C4-2B (cell line): ENCODE measurements at regions not wholly inside any gene's neighbourhood (a gene's known extent, or its start where the extent isn't known, plus 50 kb on each side); places are given as distances from the start of the nearest gene placed in this dataset.

Source experiments
- H3K27ac ChIP-seq: fragments of 450-650 bp; 2 replicates; pipeline ENCODE4 v1.5.1; 2017
- ZFX ChIP-seq: fragments of 450-650 bp; IDR thresholded peaks from 2 replicates; pipeline ENCODE4 v1.6.1; 2017
- TF ChIP-seq, protein P1 (sequence below): fragments of 450-650 bp; conservative IDR thresholded peaks from 2 replicates; pipeline ENCODE4 v1.5.1; 2017; ENCODE audit warnings: mild to moderate bottlenecking

DNA sequence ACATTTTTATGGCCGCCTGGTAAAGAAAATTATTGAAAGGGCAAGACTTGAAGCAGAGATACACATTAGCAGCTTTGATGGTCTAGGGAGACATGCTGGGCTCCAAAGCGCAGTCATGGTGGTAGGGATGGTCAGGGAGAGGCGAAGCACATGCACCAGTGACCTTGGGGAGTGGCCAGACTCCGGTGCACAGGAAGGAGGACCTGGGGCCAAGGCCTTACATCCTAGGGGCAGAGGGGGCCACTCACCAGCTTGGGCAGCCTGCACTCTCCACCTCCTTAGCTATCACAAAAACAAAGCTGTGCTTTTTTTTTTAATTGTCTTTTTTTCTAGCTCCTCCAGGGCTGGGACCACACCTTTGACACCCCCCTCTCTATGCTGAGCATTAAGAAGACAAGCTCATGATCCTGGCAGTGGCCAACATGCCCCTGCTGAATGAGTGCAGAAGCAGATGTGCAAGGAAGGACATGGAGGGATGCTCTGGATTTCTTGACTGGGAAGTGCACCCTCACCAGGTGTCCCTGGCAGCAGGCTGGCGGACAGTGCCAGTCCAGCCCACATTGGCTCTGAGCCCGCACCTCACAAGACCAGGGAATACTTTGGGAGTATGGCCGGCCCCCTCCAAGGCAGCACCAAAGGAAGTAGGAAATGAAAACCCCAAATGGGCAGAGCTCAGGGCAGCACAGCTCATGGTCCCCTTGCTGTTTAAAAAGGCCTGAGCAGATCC is 619.9 kb downstream of the TBC1D22A start:
- TF ChIP-seq, protein P1, sequence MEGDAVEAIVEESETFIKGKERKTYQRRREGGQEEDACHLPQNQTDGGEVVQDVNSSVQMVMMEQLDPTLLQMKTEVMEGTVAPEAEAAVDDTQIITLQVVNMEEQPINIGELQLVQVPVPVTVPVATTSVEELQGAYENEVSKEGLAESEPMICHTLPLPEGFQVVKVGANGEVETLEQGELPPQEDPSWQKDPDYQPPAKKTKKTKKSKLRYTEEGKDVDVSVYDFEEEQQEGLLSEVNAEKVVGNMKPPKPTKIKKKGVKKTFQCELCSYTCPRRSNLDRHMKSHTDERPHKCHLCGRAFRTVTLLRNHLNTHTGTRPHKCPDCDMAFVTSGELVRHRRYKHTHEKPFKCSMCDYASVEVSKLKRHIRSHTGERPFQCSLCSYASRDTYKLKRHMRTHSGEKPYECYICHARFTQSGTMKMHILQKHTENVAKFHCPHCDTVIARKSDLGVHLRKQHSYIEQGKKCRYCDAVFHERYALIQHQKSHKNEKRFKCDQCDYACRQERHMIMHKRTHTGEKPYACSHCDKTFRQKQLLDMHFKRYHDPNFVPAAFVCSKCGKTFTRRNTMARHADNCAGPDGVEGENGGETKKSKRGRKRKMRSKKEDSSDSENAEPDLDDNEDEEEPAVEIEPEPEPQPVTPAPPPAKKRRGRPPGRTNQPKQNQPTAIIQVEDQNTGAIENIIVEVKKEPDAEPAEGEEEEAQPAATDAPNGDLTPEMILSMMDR = no peak
- TF ChIP-seq ZFX = no peak

DNA sequence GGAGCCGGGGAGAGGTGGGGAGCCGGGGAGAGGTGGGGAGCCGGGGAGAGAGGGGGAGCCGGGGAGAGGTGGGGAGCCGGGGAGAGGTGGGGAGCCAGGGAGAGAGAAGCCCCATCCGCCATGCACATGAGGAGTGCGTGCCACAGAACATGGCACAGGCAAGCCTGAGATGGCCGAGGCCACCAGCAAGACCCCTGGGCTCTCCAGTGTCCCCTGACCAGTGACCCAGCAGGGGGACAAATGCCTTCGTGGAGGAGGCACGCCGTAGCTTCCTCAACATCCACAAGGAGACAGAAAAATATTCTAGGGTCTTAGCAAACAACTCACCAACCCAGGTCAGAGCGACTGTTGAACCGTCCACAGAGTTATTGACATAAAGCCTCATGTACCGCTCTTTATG is 618.8 kb downstream of the TBC1D22A start:
- H3K27ac ChIP-seq = no peak overlapping the region
- TF ChIP-seq ZFX = no peak
- TF ChIP-seq, protein P1 = no peak

More for the DNA sequence above, 619.9 kb downstream of the TBC1D22A start:
- no peak overlapping the region for H3K27ac ChIP-seq

DNA sequence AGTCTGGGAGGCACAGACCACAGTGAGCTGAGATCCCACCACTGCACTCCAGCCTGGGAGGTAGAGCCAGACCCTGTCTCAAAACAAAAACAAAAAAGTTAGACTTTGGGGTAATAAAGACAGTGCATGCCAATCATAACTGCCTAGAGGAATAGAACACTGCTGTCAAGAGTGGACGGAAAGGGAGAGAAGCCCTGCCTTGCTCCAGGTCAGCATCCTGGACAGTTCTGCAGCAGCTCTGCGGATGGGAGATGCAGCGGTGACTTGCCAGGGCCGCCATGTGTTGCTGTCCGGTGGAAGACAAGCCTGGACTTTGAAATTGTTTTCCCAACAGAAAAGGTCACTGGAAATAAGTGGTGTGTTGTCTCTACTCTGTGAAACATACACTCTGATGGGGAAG is 618.2 kb downstream of the TBC1D22A start:
- H3K27ac ChIP-seq = no peak overlapping the region
- no peak for TF ChIP-seq ZFX
- TF ChIP-seq, protein P1 = no peak

DNA sequence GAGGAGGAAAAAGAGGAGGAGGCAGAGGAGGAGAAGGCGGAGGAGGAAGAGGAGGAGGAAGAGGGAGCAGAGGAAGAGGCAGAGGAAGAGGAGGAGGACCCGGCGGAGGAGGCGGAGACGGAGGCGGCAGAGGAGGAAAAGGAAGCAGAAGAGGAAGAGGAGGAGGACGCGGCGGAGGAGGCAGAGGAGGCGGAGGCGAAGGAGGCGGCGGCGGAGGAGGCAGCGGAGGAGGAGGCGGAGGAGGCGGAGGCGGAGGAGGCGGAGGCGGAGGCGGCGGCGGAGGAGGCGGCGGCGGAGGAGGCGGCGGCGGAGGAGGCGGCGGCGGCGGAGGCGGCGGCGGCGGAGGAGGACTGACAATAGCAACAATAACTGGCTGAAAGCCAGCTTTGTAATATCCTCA is 616.6 kb downstream of the TBC1D22A start:
- H3K27ac ChIP-seq = peak overlapping the region; percentile 55
- TF ChIP-seq, protein P1 = no peak
- no peak for TF ChIP-seq ZFX

DNA sequence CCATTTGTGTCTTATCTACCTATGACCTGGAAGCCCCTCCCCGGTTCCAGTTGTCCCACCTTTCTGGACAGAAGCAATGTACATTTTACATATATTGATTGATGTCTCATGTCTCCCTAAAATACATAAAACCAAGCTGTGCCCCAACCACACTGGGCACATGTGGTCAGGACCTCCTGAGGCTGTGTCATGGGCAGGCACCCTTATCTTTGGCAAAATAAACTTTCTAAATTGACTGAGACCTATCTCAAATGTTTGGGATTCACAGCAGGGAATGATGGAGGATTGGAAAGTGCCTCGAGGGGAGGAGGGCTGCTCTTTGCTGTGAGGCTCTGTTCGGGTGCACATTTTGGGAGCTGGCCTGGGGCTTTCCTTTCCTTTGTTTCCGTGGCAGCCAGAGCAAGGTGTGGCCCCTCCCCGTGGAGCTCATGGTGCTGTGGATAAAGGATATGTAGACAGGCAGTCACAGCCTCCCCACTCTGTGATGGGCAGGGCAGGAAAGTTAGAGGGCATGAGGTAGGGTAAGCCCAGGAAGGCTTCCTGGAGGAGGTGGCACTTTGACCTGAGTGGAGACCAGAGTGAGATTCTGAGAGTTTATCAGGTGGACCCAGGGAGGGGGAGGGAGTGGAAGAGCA is 615.6 kb downstream of the TBC1D22A start:
- no peak overlapping the region for H3K27ac ChIP-seq
- no peak for TF ChIP-seq ZFX
- TF ChIP-seq, protein P1 = no peak

DNA sequence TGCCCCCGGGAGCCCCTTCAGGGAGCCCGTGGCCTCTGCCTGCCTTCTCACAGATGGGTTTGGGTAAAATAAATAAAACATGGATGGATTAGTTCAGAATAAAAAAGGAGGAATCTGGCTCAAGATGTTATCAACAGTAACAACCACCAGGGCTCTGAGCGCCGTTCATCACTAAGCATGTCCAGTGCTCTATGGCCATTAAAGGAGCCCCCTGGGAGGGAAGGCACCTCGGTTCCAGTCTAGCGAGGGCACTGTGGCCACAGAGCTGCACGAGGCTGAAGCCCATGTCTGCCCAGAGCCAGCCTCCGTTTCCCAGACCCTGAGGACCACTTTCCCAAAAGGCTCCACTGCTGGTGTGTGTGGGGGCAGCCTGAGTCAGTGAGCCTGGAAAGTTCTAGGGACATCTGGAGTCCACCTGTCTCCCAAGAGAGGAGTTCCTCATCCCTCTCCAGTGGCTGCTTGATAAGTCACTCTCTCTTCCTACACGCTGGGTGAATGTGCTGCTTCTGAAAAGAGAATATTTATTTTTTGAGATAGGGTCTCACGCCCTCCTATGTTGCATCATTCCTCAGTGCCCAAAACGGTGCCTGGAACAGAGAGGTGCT is 614.6 kb downstream of the TBC1D22A start:
- no peak overlapping the region for H3K27ac ChIP-seq
- TF ChIP-seq, protein P1 = no peak
- no peak for TF ChIP-seq ZFX

DNA sequence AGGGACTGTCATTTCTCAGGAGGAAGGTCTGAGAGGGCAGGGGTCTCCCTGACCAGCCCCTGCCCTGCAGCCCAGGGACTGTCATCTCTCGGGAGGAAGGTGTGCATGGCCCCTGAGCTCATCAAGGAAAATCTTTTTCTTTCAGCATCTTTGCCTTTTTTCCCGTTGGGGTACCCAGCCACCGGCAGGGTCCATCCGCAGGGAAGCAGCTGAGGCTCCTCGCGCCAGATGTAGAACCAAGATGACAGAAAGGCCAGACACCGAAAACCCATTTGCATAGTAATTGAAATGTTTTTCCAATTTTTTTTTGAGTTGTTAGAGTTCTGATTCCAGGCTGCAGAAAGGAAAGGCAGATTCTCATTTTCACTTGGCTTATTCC is 613.9 kb downstream of the TBC1D22A start:
- no peak for TF ChIP-seq ZFX
- TF ChIP-seq, protein P1 = no peak
- no peak overlapping the region for H3K27ac ChIP-seq
